Mesenchymal stem cell (in vitro differentiated cells and primary cell): ENCODE measurements at regions not wholly inside any gene's neighbourhood (a gene's known extent, or its start where the extent isn't known, plus 50 kb on each side); places are given as distances from the start of the nearest gene placed in this dataset.
A peak's percentile ranks its signal among the peaks of the same experiment; 100 is the strongest.

Experiments
- DNase-seq: peaks from one replicate; pipeline ENCODE4 v3.0.0-alpha.2; 2013
- H2AFZ ChIP-seq: one replicate; pipeline ENCODE4 v1.6.1; 2013; ENCODE audit warnings: low read depth, mild to moderate bottlenecking, control low read depth, inconsistent platforms, low read length, moderate library complexity
- H2AK5ac ChIP-seq: 2 replicates; pipeline ENCODE4 v1.6.1; 2013; ENCODE audit warnings: low read length, moderate library complexity, mild to moderate bottlenecking, inconsistent platforms; ENCODE audit not compliant: severe bottlenecking
- H2BK120ac ChIP-seq: one replicate; pipeline ENCODE4 v1.6.1; 2013; ENCODE audit warnings: low read depth, mild to moderate bottlenecking, inconsistent platforms, low read length, moderate library complexity
- H2BK12ac ChIP-seq, 2 experiments: one replicate each; pipeline ENCODE4 v1.6.1; 2013; ENCODE audit warnings: inconsistent platforms in 2 of 2, low read length in 2 of 2, mild to moderate bottlenecking in 2 of 2, moderate library complexity in 2 of 2, control low read depth in 1 of 2
- H2BK15ac ChIP-seq: one replicate; pipeline ENCODE4 v1.6.1; 2013; ENCODE audit warnings: mild to moderate bottlenecking, low read depth, inconsistent platforms; ENCODE audit not compliant: poor library complexity, severe bottlenecking
- H2BK5ac ChIP-seq: 2 replicates; pipeline ENCODE4 v1.6.1; 2013; ENCODE audit warnings: low read depth, mild to moderate bottlenecking, low read length, control low read depth, inconsistent platforms; ENCODE audit not compliant: poor library complexity, severe bottlenecking
- H3K14ac ChIP-seq, 2 experiments: one replicate each; pipeline ENCODE4 v1.6.1; 2013; ENCODE audit warnings: inconsistent platforms in 2 of 2, low read length in 2 of 2, control low read depth in 1 of 2, mild to moderate bottlenecking in 1 of 2, moderate library complexity in 1 of 2
- H3K18ac ChIP-seq, 2 experiments: one replicate each; pipeline ENCODE4 v1.6.1; 2013; ENCODE audit warnings: inconsistent platforms in 2 of 2, low read length in 2 of 2, control low read depth in 1 of 2, low read depth in 1 of 2, mild to moderate bottlenecking in 1 of 2
- H3K23ac ChIP-seq, 2 experiments: one replicate each; pipeline ENCODE4 v1.6.1; 2013; ENCODE audit warnings: inconsistent platforms in 2 of 2, low read length in 2 of 2, mild to moderate bottlenecking in 2 of 2, moderate library complexity in 2 of 2, control low read depth in 1 of 2
- H3K27ac ChIP-seq: 2 replicates; pipeline ENCODE4 v1.5.1; 2013; ENCODE audit warnings: mild to moderate bottlenecking, moderate library complexity, low read length, control low read depth, inconsistent platforms; ENCODE audit not compliant: poor library complexity, severe bottlenecking
- H3K27me3 ChIP-seq, 2 experiments: 2 replicates each; pipeline versions ENCODE4 v1.6.1 to v1.7.0; 2013; ENCODE audit warnings: low read length in 2 of 2, mild to moderate bottlenecking in 2 of 2, moderate library complexity in 2 of 2, control low read depth in 1 of 2, inconsistent platforms in 1 of 2; ENCODE audit not compliant: control insufficient read depth in 1 of 2, insufficient read depth in 1 of 2
- H3K36me3 ChIP-seq, 2 experiments: 2 replicates each; pipeline versions ENCODE4 v1.6.1 to v1.7.0; 2013; ENCODE audit warnings: low read length in 2 of 2, control low read depth in 1 of 2, inconsistent platforms in 1 of 2, low read depth in 1 of 2, mild to moderate bottlenecking in 1 of 2; ENCODE audit not compliant: insufficient read depth in 2 of 2, control insufficient read depth in 1 of 2
- H3K4ac ChIP-seq, 2 experiments: one replicate each; pipeline ENCODE4 v1.6.1; 2013; ENCODE audit warnings: inconsistent platforms in 2 of 2, low read length in 2 of 2, mild to moderate bottlenecking in 2 of 2, moderate library complexity in 2 of 2, control low read depth in 1 of 2, low read depth in 1 of 2
- H3K4me1 ChIP-seq: 2 replicates; pipeline ENCODE4 v1.6.1; 2013; ENCODE audit warnings: low read depth, low read length, control low read depth; ENCODE audit not compliant: control insufficient read depth, insufficient read depth
- H3K4me2 ChIP-seq: 2 replicates; pipeline ENCODE4 v1.6.1; 2013; ENCODE audit warnings: low read length, mild to moderate bottlenecking, inconsistent platforms; ENCODE audit not compliant: poor library complexity, severe bottlenecking
- H3K4me3 ChIP-seq, 2 experiments: 2 replicates each; pipeline versions ENCODE4 v1.5.1 to v1.7.0; 2013; ENCODE audit warnings: low read length in 2 of 2, mild to moderate bottlenecking in 2 of 2, control low read depth in 1 of 2, low read depth in 1 of 2; ENCODE audit not compliant: insufficient read depth in 1 of 2
- H3K79me1 ChIP-seq: replicated peaks from 2 replicates; pipeline ENCODE4 v1.6.1; 2013; ENCODE audit warnings: mild to moderate bottlenecking, control low read depth, low read length, inconsistent platforms; ENCODE audit not compliant: poor library complexity, severe bottlenecking
- H3K9ac ChIP-seq: 2 replicates; pipeline ENCODE4 v1.7.0; 2013; ENCODE audit warnings: mild to moderate bottlenecking, low read length, moderate library complexity
- H3K9me3 ChIP-seq: 2 replicates; pipeline ENCODE4 v1.7.0; 2013; ENCODE audit warnings: mild to moderate bottlenecking, low read length; ENCODE audit not compliant: control insufficient read depth
- H4K8ac ChIP-seq: one replicate; pipeline ENCODE4 v1.6.1; 2013; ENCODE audit warnings: inconsistent platforms, mild to moderate bottlenecking, low read length, moderate library complexity
- H4K91ac ChIP-seq: one replicate; pipeline ENCODE4 v1.6.1; 2013; ENCODE audit warnings: mild to moderate bottlenecking, low read length, inconsistent platforms
- WGBS: methylation state at CpG from one replicate; pipeline ENCODE4 v1.1.7; 2013; ENCODE audit warnings: mixed read lengths; 5-methylcytosine and 5-hydroxymethylcytosine counted together

DNA sequence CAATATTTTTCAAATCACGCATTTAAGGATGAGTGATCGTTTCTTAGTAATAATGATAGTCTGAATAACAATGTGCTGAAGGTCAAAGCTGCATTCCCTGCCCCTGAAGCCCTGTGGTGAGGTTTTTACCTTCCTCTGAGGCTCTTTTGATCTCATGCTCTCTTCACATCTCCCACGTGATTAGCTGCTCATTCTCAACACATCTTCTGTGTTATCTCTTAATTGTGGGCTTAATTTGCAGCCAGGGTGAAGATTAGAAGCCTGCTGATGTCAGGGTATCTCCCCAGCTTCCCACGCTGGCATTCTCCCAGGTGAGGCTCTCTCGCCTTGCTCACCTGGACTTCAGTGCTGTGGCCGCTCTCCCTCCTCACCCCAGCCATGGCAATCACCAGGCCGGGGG, 109.7 kb upstream of the FOXQ1 start:
- Histone ChIP-seq H3K79me1 (no peaks in the 10 kb centered on the region), H2BK15ac (no peak overlapping the region), H3K4me2 (no peak overlapping the region), H3K27me3 (no peaks in the 10 kb centered on the region), H2BK120ac (no peak overlapping the region), H3K4me3 (no peak overlapping the region), H4K91ac (no peak overlapping the region), H2BK5ac (no peak overlapping the region), H3K9me3 (no peaks in the 10 kb centered on the region), H3K23ac (no peak overlapping the region), H3K36me3 (no peaks in the 10 kb centered on the region), H3K14ac (no peak overlapping the region), H2AFZ (no peak overlapping the region), H4K8ac (no peak overlapping the region), H3K4ac (no peak overlapping the region), H3K4me1 (peaks cover 1% of the 10 kb centered on the region), H3K9ac (no peak overlapping the region), H3K18ac (no peak overlapping the region), H3K27ac (no peak overlapping the region), H2BK12ac (no peak overlapping the region), H2AK5ac (no peak overlapping the region)
- 59% methylated on average over 6 of the region's 7 CpGs for WGBS
- no peak for DNase-seq

DNA sequence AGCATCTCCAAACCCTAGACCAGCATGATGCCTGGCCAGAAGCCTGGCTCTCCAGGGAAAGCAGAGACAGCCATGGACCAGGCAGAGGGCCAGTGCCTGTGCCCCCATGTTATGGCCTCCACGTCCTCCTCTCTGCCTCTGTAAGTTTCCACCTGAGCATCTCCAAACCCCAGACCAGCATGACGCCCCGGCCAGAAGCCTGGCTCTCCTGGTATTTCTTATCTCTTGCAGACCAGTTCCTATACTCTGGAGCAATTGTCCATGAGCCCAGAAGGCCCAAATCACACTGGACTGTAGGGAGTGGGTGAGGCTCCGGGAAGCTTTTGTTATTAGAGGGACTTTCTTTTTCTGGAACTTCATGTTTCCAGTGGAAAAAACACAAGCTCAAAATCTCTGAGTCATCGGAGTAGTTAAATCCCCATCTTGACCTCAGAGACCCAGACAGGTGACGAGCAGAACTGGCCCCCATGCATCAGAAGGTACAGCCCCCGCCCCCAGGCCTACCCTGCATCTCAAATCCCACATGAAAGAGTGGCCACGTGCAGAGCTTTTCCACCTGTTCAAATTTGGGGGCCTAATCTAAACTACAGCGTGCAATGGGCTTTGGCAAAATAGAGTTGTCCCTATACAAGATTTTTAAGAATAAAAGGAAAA, 110.2 kb upstream of the FOXQ1 start:
- peaks cover 1% of the 10 kb centered on the region for H3K4me1 ChIP-seq
- WGBS = 84% methylated on average over 8 of the region's 9 CpGs
- H3K9me3 ChIP-seq = peaks cover under 1% of the 10 kb centered on the region
- H3K23ac ChIP-seq = no peak overlapping the region
- H2BK120ac ChIP-seq = no peak overlapping the region
- H2BK12ac ChIP-seq = no peak overlapping the region
- no peak overlapping the region for H3K18ac ChIP-seq
- no peak overlapping the region for H3K14ac ChIP-seq
- H3K27ac ChIP-seq = no peak overlapping the region
- no peak for DNase-seq
- H3K4me3 ChIP-seq = no peak overlapping the region
- no peak overlapping the region for H2BK15ac ChIP-seq
- H2AK5ac ChIP-seq = no peak overlapping the region
- H3K4ac ChIP-seq = no peak overlapping the region
- H3K27me3 ChIP-seq = no peaks in the 10 kb centered on the region
- H3K79me1 ChIP-seq = no peaks in the 10 kb centered on the region
- no peaks in the 10 kb centered on the region for H3K36me3 ChIP-seq
- no peak overlapping the region for H4K8ac ChIP-seq
- no peak overlapping the region for H2AFZ ChIP-seq
- H4K91ac ChIP-seq = peak overlapping the region; percentile 80
- H3K4me2 ChIP-seq = no peak overlapping the region
- H3K9ac ChIP-seq = no peak overlapping the region
- no peak overlapping the region for H2BK5ac ChIP-seq

DNA sequence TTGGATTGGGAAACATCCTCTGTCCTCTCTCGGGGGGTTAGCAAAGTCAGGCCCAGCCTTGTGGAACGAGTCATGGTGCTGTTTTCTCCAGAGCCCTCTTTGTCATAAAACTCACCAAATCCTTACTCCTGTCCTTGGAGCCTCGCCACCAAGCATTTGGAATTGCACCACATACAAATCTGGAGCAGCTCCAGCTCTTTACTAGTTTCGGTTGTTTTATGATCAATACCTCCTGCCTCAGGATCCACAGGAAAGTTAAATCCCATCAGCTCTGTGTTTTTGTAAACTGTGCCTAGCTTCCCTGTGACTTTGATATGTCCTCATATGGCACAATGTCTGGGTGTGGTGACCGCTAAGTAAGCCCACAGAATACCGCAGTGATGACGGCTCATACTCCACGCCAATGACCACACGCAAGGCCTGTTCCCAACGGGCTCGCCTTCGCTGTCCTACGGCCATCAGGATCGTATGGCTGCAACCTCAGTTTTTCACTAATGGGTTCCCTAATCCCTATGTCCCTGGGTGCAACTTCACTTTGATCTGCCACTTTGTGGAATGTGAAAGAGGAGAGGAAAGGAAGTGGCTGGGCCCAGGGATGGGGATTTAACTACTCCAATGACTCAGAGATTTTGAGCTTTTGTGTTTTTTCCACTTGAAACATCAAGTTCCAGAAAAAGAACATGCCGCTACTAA, 111.3 kb upstream of the FOXQ1 start:
- Histone ChIP-seq H3K14ac (no peak overlapping the region), H2BK15ac (no peak overlapping the region)

DNA sequence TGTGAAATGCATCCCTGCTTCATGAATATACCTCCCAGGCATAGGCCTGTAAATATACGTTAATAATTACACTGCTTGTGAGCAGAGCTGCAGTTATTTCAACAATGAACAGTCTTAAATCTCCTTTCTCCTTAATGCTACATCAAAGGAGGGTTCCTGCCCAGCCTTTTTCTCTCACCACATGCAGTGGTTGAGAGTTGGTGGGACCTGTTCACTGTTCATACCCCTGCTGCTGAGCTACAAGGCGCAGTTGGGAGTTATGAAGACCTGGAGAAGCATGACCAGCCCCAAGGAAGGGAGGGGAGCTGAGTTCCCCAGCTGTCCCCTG, 111.9 kb upstream of the FOXQ1 start:
- Histone ChIP-seq H2BK15ac (no peak overlapping the region), H3K27me3 (no peaks in the 10 kb centered on the region), H2AFZ (no peak overlapping the region), H3K9ac (peak overlapping the region; percentile 31), H4K8ac (no peak overlapping the region), H3K36me3 (no peaks in the 10 kb centered on the region), H3K9me3 (peaks cover 17% of the 10 kb centered on the region), H3K4ac (no peak overlapping the region), H3K4me1 (peaks cover 1% of the 10 kb centered on the region), H2BK12ac (no peak overlapping the region), H3K23ac (no peak overlapping the region), H3K79me1 (no peaks in the 10 kb centered on the region), H2AK5ac (no peak overlapping the region), H2BK5ac (no peak overlapping the region), H3K14ac (no peak overlapping the region), H3K27ac (no peak overlapping the region), H3K4me3 (no peak overlapping the region), H4K91ac (no peak overlapping the region), H3K18ac (no peak overlapping the region), H2BK120ac (no peak overlapping the region), H3K4me2 (no peak overlapping the region)
- DNase-seq = no peak
- 95% methylated on average over 2 of the region's 2 CpGs for WGBS

More for the DNA sequence above, 111.3 kb upstream of the FOXQ1 start:
- Histone ChIP-seq H3K36me3 (no peaks in the 10 kb centered on the region), H4K8ac (no peak overlapping the region), H3K27ac (no peak overlapping the region), H3K4ac (no peak overlapping the region), H3K9me3 (peaks cover 12% of the 10 kb centered on the region), H3K23ac (no peak overlapping the region), H2BK5ac (no peak overlapping the region), H2BK12ac (no peak overlapping the region), H3K4me2 (no peak overlapping the region), H2AFZ (no peak overlapping the region), H2BK120ac (no peak overlapping the region), H2AK5ac (no peak overlapping the region), H3K4me1 (peaks cover 1% of the 10 kb centered on the region), H3K27me3 (no peaks in the 10 kb centered on the region), H3K79me1 (no peaks in the 10 kb centered on the region), H3K9ac (peak overlapping the region; percentile 31), H4K91ac (no peak overlapping the region), H3K18ac (no peak overlapping the region), H3K4me3 (no peak overlapping the region)
- WGBS = 86% methylated on average over 12 of the region's 15 CpGs
- DNase-seq = peak; percentile 29
